Mesendoderm (in vitro differentiated cells): ENCODE measurements at regions not wholly inside any gene's neighbourhood (a gene's known extent, or its start where the extent isn't known, plus 50 kb on each side); places are given as distances from the start of the nearest gene placed in this dataset.

Source experiments
- DNase-seq: peaks from one replicate; pipeline ENCODE4 v3.0.0; 2013
- H2AK5ac ChIP-seq: 2 replicates; pipeline ENCODE4 v1.6.1; 2013; ENCODE audit warnings: low read length, inconsistent platforms
- H2BK120ac ChIP-seq: 2 replicates; pipeline ENCODE4 v1.6.1; 2013; ENCODE audit warnings: low read depth, mild to moderate bottlenecking, low read length, moderate library complexity, mixed read lengths
- H2BK15ac ChIP-seq: replicated peaks from 2 replicates; pipeline ENCODE4 v1.6.1; 2013; ENCODE audit warnings: low read depth, mild to moderate bottlenecking, moderate library complexity
- H2BK5ac ChIP-seq: 2 replicates; pipeline ENCODE4 v1.6.1; 2013; ENCODE audit warnings: low read length, inconsistent platforms
- H3K18ac ChIP-seq: 2 replicates; pipeline ENCODE4 v1.6.1; 2013; ENCODE audit warnings: mild to moderate bottlenecking, low read length, mixed read lengths
- H3K23ac ChIP-seq: one replicate; pipeline ENCODE4 v1.6.1; 2013; ENCODE audit warnings: low read length
- H3K27ac ChIP-seq: 2 replicates; pipeline ENCODE4 v1.5.1; 2013; ENCODE audit warnings: low read depth, mild to moderate bottlenecking, inconsistent platforms, low read length, moderate library complexity
- H3K27me3 ChIP-seq: 2 replicates; pipeline ENCODE4 v1.6.1; 2013; ENCODE audit warnings: low read length, control low read depth, mild to moderate bottlenecking, inconsistent platforms; ENCODE audit not compliant: insufficient read depth, poor library complexity
- H3K36me3 ChIP-seq: 2 replicates; pipeline ENCODE4 v1.6.1; 2013; ENCODE audit warnings: low read length, inconsistent platforms; ENCODE audit not compliant: control insufficient read depth, insufficient read depth
- H3K4ac ChIP-seq: one replicate; pipeline ENCODE4 v1.6.1; 2013; ENCODE audit warnings: low read depth, mild to moderate bottlenecking, low read length, moderate library complexity
- H3K4me1 ChIP-seq: 2 replicates; pipeline ENCODE4 v1.6.1; 2013; ENCODE audit warnings: low read depth, low read length, inconsistent platforms; ENCODE audit not compliant: control insufficient read depth
- H3K4me2 ChIP-seq: 2 replicates; pipeline ENCODE4 v1.6.1; 2013; ENCODE audit warnings: low read length
- H3K4me3 ChIP-seq: 2 replicates; pipeline ENCODE4 v1.5.1; 2013; ENCODE audit warnings: mild to moderate bottlenecking, low read length
- H3K56ac ChIP-seq: one replicate; pipeline ENCODE4 v1.6.1; 2013; ENCODE audit warnings: low read length
- H3K79me1 ChIP-seq: 2 replicates; pipeline ENCODE4 v1.6.1; 2013; ENCODE audit warnings: low read length, inconsistent platforms
- H3K79me2 ChIP-seq: 2 replicates; pipeline ENCODE4 v1.6.1; 2013; ENCODE audit warnings: mild to moderate bottlenecking, low read length; ENCODE audit not compliant: control insufficient read depth, insufficient read depth
- H3K9ac ChIP-seq: 2 replicates; pipeline ENCODE4 v1.6.1; 2013; ENCODE audit warnings: low read length, inconsistent platforms
- H4K5ac ChIP-seq: one replicate; pipeline ENCODE4 v1.6.1; 2013; ENCODE audit warnings: low read length
- H4K8ac ChIP-seq: one replicate; pipeline ENCODE4 v1.6.1; 2013; ENCODE audit warnings: low read depth, mild to moderate bottlenecking, control low read depth, low read length, moderate library complexity
- WGBS: extraction: QIAGEN DNeasy Blood & Tissue Kit; methylation state at CpG from one replicate; pipeline ENCODE4 v1.1.7; 2013; ENCODE audit warnings: low lambda C conversion rate, missing lambda C conversion rate; ENCODE audit not compliant: insufficient coverage; ENCODE audit errors: extremely low coverage; 5-methylcytosine and 5-hydroxymethylcytosine counted together

DNA sequence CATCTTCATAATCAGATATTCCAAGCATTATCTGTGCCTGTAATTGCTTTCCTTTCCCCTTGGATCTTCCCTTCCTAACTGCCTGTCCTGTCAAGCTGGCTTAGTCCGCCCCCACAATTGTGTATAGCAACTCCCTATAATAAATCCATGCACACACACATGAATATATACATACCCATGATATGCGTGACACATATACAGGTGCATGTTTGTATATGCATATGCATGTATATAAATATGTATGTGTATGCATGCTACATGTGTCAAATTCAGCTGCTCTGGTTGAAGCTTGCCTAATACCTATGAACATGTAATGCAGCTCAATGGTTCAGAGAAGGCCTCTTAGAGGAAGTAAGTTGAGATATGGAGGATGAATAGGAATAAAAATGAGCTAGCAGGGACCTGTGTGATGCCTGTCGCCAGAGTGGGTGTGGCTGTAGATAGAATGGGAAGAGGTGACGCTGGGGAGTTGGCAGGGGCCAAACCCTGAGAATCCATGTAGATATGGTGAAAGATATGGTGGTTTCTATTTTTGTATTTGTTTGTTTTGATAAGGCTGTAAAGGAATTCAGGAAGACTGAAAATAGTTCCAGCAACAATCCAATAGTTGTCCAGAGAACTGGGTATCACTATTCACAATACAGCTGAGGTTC is 595.0 kb upstream of the BOD1L1 start:
- no peak overlapping the region for H4K5ac ChIP-seq
- H3K27ac ChIP-seq: no peak overlapping the region
- no peak overlapping the region for H3K9ac ChIP-seq
- WGBS: no CpG with 5 or more reads among the region's 4 CpGs
- no peaks in the 10 kb centered on the region for H3K27me3 ChIP-seq
- no peak overlapping the region for H3K56ac ChIP-seq
- H2BK5ac ChIP-seq: no peak overlapping the region
- H2BK15ac ChIP-seq: no peak overlapping the region
- no peak overlapping the region for H2BK120ac ChIP-seq
- H3K79me1 ChIP-seq: no peaks in the 10 kb centered on the region
- H3K18ac ChIP-seq: no peak overlapping the region
- H3K79me2 ChIP-seq: no peaks in the 10 kb centered on the region
- no peaks in the 10 kb centered on the region for H3K4me1 ChIP-seq
- H3K4ac ChIP-seq: no peak overlapping the region
- H2AK5ac ChIP-seq: no peak overlapping the region
- no peaks in the 10 kb centered on the region for H3K36me3 ChIP-seq
- H3K23ac ChIP-seq: no peak overlapping the region
- no peak overlapping the region for H4K8ac ChIP-seq
- no peak overlapping the region for H3K4me3 ChIP-seq
- no peak overlapping the region for H3K4me2 ChIP-seq
- no peak for DNase-seq

GRCh38 chr4:14223461-14223860 is 595.9 kb upstream of the BOD1L1 start:
- H3K36me3 ChIP-seq: no peaks in the 10 kb centered on the region
- WGBS: no CpG with 5 or more reads among the region's 1 CpG

GRCh38 chr4:14225688-14226207 is 598.2 kb upstream of the BOD1L1 start:
- no peak overlapping the region for H3K23ac ChIP-seq
- H2AK5ac ChIP-seq: no peak overlapping the region
- no peaks in the 10 kb centered on the region for H3K36me3 ChIP-seq
- no peaks in the 10 kb centered on the region for H3K4me1 ChIP-seq
- no peaks in the 10 kb centered on the region for H3K27me3 ChIP-seq
- no peak overlapping the region for H3K9ac ChIP-seq
- no peak overlapping the region for H2BK15ac ChIP-seq
- H3K27ac ChIP-seq: no peak overlapping the region
- H3K4me3 ChIP-seq: no peak overlapping the region
- H4K5ac ChIP-seq: no peak overlapping the region
- H3K79me2 ChIP-seq: no peaks in the 10 kb centered on the region
- H3K4ac ChIP-seq: no peak overlapping the region
- no peak overlapping the region for H3K4me2 ChIP-seq
- no peak overlapping the region for H4K8ac ChIP-seq
- H3K18ac ChIP-seq: no peak overlapping the region
- no peak overlapping the region for H2BK120ac ChIP-seq
- no peaks in the 10 kb centered on the region for H3K79me1 ChIP-seq
- H3K56ac ChIP-seq: no peak overlapping the region
- H2BK5ac ChIP-seq: no peak overlapping the region
- DNase-seq: no peak
- no CpG with 5 or more reads among the region's 3 CpGs for WGBS

More at GRCh38 chr4:14223461-14223860, 595.9 kb upstream of the BOD1L1 start:
- no peak overlapping the region for H3K4ac ChIP-seq
- H3K27me3 ChIP-seq: no peaks in the 10 kb centered on the region
- no peak overlapping the region for H3K4me2 ChIP-seq
- no peak overlapping the region for H3K56ac ChIP-seq
- H2BK5ac ChIP-seq: no peak overlapping the region
- H3K18ac ChIP-seq: no peak overlapping the region
- H2BK15ac ChIP-seq: no peak overlapping the region
- H3K23ac ChIP-seq: no peak overlapping the region
- H2AK5ac ChIP-seq: no peak overlapping the region
- no peak overlapping the region for H3K4me3 ChIP-seq
- H4K5ac ChIP-seq: no peak overlapping the region
- no peak for DNase-seq
- H3K27ac ChIP-seq: no peak overlapping the region
- no peak overlapping the region for H4K8ac ChIP-seq
- no peaks in the 10 kb centered on the region for H3K79me1 ChIP-seq
- no peak overlapping the region for H3K9ac ChIP-seq
- no peak overlapping the region for H2BK120ac ChIP-seq
- H3K4me1 ChIP-seq: no peaks in the 10 kb centered on the region
- H3K79me2 ChIP-seq: no peaks in the 10 kb centered on the region

- H4K8ac ChIP-seq: no peak overlapping the region
- no peak overlapping the region for H4K5ac ChIP-seq
- H3K4ac ChIP-seq: no peak overlapping the region
- no peak for DNase-seq
- no peaks in the 10 kb centered on the region for H3K79me1 ChIP-seq
- no peaks in the 10 kb centered on the region for H3K27me3 ChIP-seq
- no peaks in the 10 kb centered on the region for H3K4me1 ChIP-seq
- H2BK5ac ChIP-seq: no peak overlapping the region
- no peak overlapping the region for H3K27ac ChIP-seq
- no peak overlapping the region for H3K4me3 ChIP-seq
- H3K56ac ChIP-seq: no peak overlapping the region
- no CpG with 5 or more reads among the region's 1 CpG for WGBS
- no peak overlapping the region for H3K4me2 ChIP-seq
- H2BK120ac ChIP-seq: no peak overlapping the region
- H3K23ac ChIP-seq: no peak overlapping the region
- H3K36me3 ChIP-seq: no peaks in the 10 kb centered on the region
- H3K18ac ChIP-seq: no peak overlapping the region
- no peaks in the 10 kb centered on the region for H3K79me2 ChIP-seq
- H2AK5ac ChIP-seq: no peak overlapping the region
- H2BK15ac ChIP-seq: no peak overlapping the region
- H3K9ac ChIP-seq: no peak overlapping the region
Observed at GRCh38 chr4:14233126-14233525, 605.6 kb upstream of the BOD1L1 start.

DNA sequence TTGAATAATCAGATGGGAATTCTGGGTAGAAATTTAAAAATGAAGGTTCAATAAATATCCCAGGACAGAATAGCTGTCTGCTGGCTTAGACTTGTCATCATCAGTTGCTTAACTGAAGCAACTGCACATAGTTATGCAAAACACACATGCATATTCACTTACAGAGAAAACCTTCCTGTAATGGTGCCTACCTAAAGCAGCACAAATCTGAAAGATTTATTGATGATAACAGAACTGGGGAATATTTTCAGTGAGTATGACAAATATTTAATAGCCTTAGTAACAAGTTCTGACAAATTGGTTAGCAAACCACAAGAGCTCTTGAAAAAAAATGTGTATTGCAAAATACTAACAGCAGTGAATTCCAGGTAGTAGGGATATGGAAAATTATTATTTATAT is 606.8 kb upstream of the BOD1L1 start:
- H4K5ac ChIP-seq: no peak overlapping the region
- no peaks in the 10 kb centered on the region for H3K79me2 ChIP-seq
- H3K4me1 ChIP-seq: no peaks in the 10 kb centered on the region
- H2BK15ac ChIP-seq: no peak overlapping the region
- H3K79me1 ChIP-seq: no peaks in the 10 kb centered on the region
- H3K18ac ChIP-seq: no peak overlapping the region
- H2AK5ac ChIP-seq: no peak overlapping the region
- H3K9ac ChIP-seq: no peak overlapping the region
- no peak overlapping the region for H2BK5ac ChIP-seq
- no peak overlapping the region for H3K27ac ChIP-seq
- H3K36me3 ChIP-seq: no peaks in the 10 kb centered on the region
- no peak overlapping the region for H3K4me3 ChIP-seq
- DNase-seq: no peak
- H3K23ac ChIP-seq: no peak overlapping the region
- H4K8ac ChIP-seq: no peak overlapping the region
- H3K4me2 ChIP-seq: no peak overlapping the region
- no peak overlapping the region for H2BK120ac ChIP-seq
- H3K4ac ChIP-seq: no peak overlapping the region
- no peak overlapping the region for H3K56ac ChIP-seq
- no peaks in the 10 kb centered on the region for H3K27me3 ChIP-seq

DNA sequence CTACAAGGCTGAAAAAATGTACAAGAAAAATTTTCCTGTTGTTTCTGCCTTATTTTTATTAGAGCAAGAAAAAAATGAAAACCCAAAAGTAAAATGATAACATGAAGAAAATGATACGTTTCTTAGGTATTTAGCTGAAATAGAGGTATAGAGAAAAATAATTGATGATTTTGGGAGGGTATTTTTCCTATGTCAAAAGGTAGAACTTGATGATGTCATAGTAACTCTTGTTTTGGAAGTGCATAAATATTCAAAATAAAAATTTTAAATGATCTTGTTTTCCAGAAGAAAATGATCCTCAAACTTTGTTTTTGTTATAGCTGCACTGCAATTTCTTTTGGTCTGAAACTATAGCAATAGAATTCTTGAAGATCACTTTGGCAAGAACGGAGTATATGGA is 608.8 kb upstream of the BOD1L1 start:
- H4K5ac ChIP-seq: no peak overlapping the region
- no peak overlapping the region for H3K23ac ChIP-seq
- H3K79me2 ChIP-seq: no peaks in the 10 kb centered on the region
- no peaks in the 10 kb centered on the region for H3K4me1 ChIP-seq
- no peaks in the 10 kb centered on the region for H3K36me3 ChIP-seq
- DNase-seq: no peak
- H3K9ac ChIP-seq: no peak overlapping the region
- no peak overlapping the region for H3K18ac ChIP-seq
- H2BK15ac ChIP-seq: no peak overlapping the region
- no peaks in the 10 kb centered on the region for H3K27me3 ChIP-seq
- H2BK120ac ChIP-seq: no peak overlapping the region
- no peak overlapping the region for H3K4ac ChIP-seq
- H3K4me2 ChIP-seq: no peak overlapping the region
- H3K4me3 ChIP-seq: no peak overlapping the region
- H2BK5ac ChIP-seq: no peak overlapping the region
- no peak overlapping the region for H3K27ac ChIP-seq
- WGBS: 100% methylated on average over 1 of the region's 2 CpGs
- H2AK5ac ChIP-seq: no peak overlapping the region
- no peak overlapping the region for H4K8ac ChIP-seq
- no peaks in the 10 kb centered on the region for H3K79me1 ChIP-seq
- H3K56ac ChIP-seq: no peak overlapping the region
